ENCODE measurements at regions not wholly inside any gene's neighbourhood (a gene's known extent, or its start where the extent isn't known, plus 50 kb on each side); places are given as distances from the start of the nearest gene placed in this dataset.

DNA sequence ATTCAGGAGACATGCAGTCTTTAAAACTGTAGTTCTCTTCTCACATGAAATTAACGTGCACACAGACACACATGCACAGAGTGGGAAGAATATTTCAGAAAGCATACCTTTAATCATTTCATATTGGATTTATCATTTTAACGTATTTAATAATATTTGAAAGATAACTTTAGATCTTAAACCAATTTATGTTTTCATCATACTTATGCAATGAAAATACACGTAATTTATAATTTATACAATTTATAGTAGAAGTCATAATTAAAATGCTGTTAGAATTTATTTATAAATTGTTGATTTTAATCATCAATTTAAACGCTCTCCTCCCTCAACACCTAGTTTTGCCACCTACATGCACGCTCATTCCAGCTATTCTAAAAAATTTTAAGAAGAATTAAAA lies 894.9 kb upstream of the CTNND2 start:
- ATAC-seq (ENCODE audit: insufficient read depth, low FRiP score) (no peak), DNase-seq (no peak)
- Histone ChIP-seq H3K27me3 (ENCODE audit: control insufficient read depth in 3 of 3, insufficient read depth in 3 of 3, low read length in 2 of 3) (no peaks in the 10 kb centered on the region), H3K36me3 (ENCODE audit: control insufficient read depth in 4 of 4, insufficient read depth in 4 of 4, low read length in 4 of 4) (no peaks in the 10 kb centered on the region), H3K4me3 (no peak overlapping the region), H3K4me1 (ENCODE audit: control insufficient read depth in 5 of 5, insufficient read depth in 5 of 5, low read length in 5 of 5) (no peaks in the 10 kb centered on the region), H3K9ac (ENCODE audit: insufficient read depth in 1 of 2, low read length in 2 of 2) (no peak overlapping the region), H3K27ac (ENCODE audit: low read depth in 1 of 2, low read length in 1 of 2) (no peak overlapping the region), H3K9me3 (ENCODE audit: control insufficient read depth in 4 of 4, insufficient read depth in 3 of 4, low read length in 3 of 4) (peaks cover 0 to 8% (median 2%) of the 10 kb centered on the region in 4 donors)
- WGBS, 2 donors = 83 to 88% methylated on average over 5 of the region's 5 CpGs
- no peak for TF ChIP-seq CTCF (IDR thresholded peaks at IDR 0.05; ENCODE audit: control extremely low read depth, extremely low read depth)

DNA sequence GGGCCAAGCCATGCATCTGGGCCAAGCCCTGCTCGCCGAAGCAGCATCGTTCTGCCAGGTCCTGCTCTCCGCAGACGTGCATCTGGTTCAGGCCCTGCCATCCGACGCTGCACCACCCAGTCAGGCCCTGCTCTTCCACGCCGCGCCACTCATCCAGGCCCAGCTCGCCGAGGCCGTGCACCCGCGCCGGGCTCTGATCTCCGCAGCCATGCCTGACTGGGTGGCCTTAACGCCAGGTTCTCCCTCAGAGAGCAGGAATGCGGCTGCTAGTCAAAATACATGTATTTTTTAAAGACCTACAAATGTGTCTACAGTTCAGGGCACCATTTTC lies 891.1 kb upstream of the CTNND2 start:
- WGBS, 2 donors = 93 to 96% methylated on average over 19 of the region's 19 CpGs
- no peak for TF ChIP-seq CTCF (IDR thresholded peaks at IDR 0.05; ENCODE audit: control extremely low read depth, extremely low read depth)
- ATAC-seq (ENCODE audit: insufficient read depth, low FRiP score) (no peak), DNase-seq (no peak)
- Histone ChIP-seq H3K4me3 (no peak overlapping the region), H3K36me3 (ENCODE audit: control insufficient read depth in 4 of 4, insufficient read depth in 4 of 4, low read length in 4 of 4) (no peaks in the 10 kb centered on the region), H3K9me3 (ENCODE audit: control insufficient read depth in 4 of 4, insufficient read depth in 3 of 4, low read length in 3 of 4) (peaks cover 0 to 8% (median 2%) of the 10 kb centered on the region in 4 donors), H3K4me1 (ENCODE audit: control insufficient read depth in 5 of 5, insufficient read depth in 5 of 5, low read length in 5 of 5) (no peaks in the 10 kb centered on the region), H3K27me3 (ENCODE audit: control insufficient read depth in 3 of 3, insufficient read depth in 3 of 3, low read length in 2 of 3) (no peaks in the 10 kb centered on the region), H3K9ac (ENCODE audit: insufficient read depth in 1 of 2, low read length in 2 of 2) (no peak overlapping the region), H3K27ac (ENCODE audit: low read depth in 1 of 2, low read length in 1 of 2) (no peak overlapping the region)

DNA sequence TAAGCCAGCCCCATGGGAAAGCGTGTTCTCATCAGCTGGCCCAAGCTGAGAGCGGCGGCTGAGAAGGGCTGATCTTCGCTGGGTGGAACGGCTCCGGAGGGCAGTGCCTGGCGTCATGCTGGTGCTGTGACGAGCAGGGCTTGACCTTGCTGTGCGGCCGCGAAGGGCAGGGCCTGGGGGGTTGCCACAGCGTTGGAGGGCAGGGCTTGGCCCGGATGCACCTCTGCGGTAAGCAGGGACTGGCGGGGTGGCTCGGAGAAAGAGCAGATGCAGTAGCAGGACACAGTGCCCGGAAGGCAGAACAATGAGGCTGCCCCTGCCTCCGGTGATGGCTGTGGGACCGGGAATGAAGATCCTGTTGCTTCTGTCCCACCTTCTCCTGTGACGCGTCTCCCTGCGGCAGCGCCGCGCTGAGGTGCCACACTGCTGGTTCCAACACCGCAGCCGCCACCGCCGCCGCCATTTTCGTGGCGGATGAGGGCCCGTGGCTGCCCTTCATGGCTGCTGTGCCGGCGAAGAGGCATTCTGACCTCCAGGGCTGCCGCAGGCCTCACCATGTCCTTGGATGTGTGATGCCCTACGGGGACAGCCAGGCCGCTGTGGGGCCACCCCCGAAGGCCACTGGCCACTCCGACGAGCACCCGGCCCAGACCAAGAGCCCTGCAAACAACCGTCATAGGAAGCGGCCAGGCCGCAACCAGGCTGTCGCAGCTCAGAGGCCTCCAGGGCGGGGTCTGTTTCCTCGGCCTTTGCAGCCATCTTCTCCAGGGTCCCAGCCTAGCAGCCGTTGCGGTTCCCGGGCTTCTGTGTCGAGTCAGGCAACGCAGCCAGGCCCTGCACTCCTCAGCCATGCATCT lies 890.5 kb upstream of the CTNND2 start:
- peaks cover 0 to 8% (median 2%) of the 10 kb centered on the region in 4 donors for H3K9me3 ChIP-seq (ENCODE audit: control insufficient read depth in 4 of 4, insufficient read depth in 3 of 4, low read length in 3 of 4)
- no peak overlapping the region for H3K4me3 ChIP-seq
- ATAC-seq (ENCODE audit: insufficient read depth, low FRiP score) (peak; percentile 28), DNase-seq (no peak)
- WGBS, 2 donors = 94 to 96% methylated on average over 53 of the region's 53 CpGs
- TF ChIP-seq CTCF (IDR thresholded peaks at IDR 0.05; ENCODE audit: control extremely low read depth, extremely low read depth) = no peak
- H3K27ac ChIP-seq (ENCODE audit: low read depth in 1 of 2, low read length in 1 of 2) = no peak overlapping the region
- H3K27me3 ChIP-seq (ENCODE audit: control insufficient read depth in 3 of 3, insufficient read depth in 3 of 3, low read length in 2 of 3) = no peaks in the 10 kb centered on the region
- no peak overlapping the region for H3K9ac ChIP-seq (ENCODE audit: insufficient read depth in 1 of 2, low read length in 2 of 2)
- H3K36me3 ChIP-seq (ENCODE audit: control insufficient read depth in 4 of 4, insufficient read depth in 4 of 4, low read length in 4 of 4) = no peaks in the 10 kb centered on the region
- H3K4me1 ChIP-seq (ENCODE audit: control insufficient read depth in 5 of 5, insufficient read depth in 5 of 5, low read length in 5 of 5) = no peaks in the 10 kb centered on the region

Data from lung (tissue), 11 donors.